AG08396 (cell line): ENCODE measurements at regions not wholly inside any gene's neighbourhood (a gene's known extent, or its start where the extent isn't known, plus 50 kb on each side); places are given as distances from the start of the nearest gene placed in this dataset.

Source experiments
- DNase-seq: peaks from one replicate; pipeline ENCODE4 v3.0.0; 2012; ENCODE audit warnings: low spot score, mixed read lengths

DNA sequence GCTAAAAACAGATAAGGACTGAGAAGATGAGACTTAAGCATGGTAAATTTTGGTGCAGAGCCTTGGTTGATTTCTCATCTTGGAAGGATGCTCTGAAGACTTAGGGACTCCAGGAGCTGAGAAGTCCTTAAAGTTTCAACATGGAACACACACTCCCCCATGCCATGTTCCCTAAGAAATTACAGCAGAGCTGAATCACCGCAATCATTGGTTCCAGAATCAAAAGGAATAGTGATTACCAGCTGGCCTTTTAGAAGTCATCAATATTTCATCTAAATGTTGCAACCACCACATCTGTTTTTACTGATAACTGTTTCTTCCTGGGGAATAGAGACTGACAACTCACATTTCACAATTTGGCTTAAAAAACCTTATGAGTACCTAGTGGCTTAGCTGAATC, 229.3 kb downstream of the MINAR1 start:
- DNase-seq: no peak

GRCh38 chr15:79673416-79674123, 223.2 kb downstream of the MTHFS start:
- DNase-seq: no peak

- no peak for DNase-seq
Measured at GRCh38 chr15:79674124-79674465, 222.7 kb downstream of the MTHFS start.

GRCh38 chr15:79675982-79676381, 220.8 kb downstream of the MTHFS start:
- no peak for DNase-seq

DNA sequence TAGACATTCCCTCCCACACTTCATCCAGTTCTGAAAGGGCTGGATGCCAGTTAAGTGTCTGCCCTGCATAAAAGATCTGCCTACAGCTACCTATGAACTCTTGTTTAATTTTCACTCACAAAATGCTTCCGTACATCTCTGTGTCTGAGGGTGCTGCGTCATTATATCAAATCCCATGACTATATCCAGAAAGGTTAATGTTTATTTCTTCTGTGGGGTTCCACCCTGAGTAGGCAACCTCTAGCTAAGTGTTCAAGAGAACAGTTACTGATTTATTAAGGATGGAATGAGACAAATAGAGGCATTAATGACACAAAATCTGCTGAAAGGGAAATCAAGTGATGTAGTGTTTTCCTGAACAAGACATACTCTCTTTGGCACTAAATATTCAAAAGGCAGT, 220.2 kb downstream of the MTHFS start:
- no peak for DNase-seq

- no peak for DNase-seq
Measured at GRCh38 chr15:79677241-79677640, 219.6 kb downstream of the MTHFS start.

GRCh38 chr15:79678032-79678701, 218.6 kb downstream of the MTHFS start:
- no peak for DNase-seq

GRCh38 chr15:79680720-79681119, 216.1 kb downstream of the MTHFS start:
- peak; percentile 24 for DNase-seq

- DNase-seq: peak; percentile 62
Measured at GRCh38 chr15:79682285-79682684, 214.5 kb downstream of the MTHFS start.

DNA sequence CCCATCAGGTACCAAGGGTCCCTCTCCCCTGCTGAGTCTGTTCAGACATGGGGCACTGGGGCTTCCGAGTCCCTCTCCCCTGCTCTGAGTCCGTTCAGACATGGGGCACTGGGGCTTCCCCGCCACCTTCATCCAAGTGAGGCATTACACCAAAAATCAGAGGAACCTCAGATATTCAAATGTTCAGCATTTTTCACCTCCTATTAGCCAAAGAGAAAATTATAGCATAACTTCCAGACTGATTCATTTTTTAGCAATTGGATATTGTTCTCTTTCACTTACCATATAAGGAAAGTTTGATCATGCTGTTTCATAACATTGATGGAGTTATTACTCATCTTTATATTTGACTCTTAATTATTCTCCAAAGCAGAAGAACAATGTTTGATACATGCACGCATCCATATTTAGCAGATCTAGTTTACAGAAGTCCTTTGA, 213.9 kb downstream of the MTHFS start:
- peak; percentile 11 for DNase-seq

- no peak for DNase-seq
Measured at GRCh38 chr15:79689030-79689429, 207.8 kb downstream of the MTHFS start.

- DNase-seq: no peak
Measured at GRCh38 chr15:79700951-79701480, 195.8 kb downstream of the MTHFS start.

DNA sequence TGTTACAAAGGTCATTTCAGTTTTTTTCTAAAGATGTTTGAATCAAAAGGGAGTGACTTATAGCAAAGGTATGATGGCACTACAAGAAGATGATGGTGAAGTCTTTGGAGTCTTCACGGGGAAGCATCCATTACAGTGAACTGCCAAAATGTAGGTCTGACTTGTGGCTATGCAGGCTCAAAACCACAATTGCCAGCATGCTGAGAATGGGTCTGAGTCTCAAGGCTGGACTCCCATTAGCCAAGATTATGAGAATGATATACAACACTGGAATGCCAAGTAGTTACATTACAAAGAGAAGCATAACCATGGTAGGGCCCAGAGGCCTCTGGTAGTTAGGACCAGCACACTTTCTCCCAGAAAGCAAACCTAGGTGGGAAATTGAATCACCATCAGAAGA, 194.2 kb downstream of the MTHFS start:
- no peak for DNase-seq

DNA sequence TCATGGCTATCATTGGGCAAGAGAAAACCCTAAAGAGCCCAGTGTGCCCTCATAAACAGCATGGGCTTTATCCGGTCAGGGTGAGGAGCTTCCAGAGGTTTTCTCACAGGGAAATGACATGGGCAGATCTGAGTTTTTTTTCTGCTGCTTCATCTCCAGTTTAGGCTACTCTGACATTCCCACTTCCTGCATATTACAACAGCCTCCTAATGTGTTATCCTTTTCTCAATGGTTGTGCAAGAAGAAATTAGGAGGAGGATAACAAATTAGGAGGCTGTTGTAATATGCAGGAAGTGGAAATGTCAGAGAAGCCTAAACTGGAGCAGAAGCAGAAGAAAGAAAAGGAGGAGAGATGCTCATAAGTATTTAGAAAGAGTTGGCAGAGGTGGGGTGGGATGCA, 175.6 kb downstream of the MTHFS start:
- DNase-seq: no peak

DNA sequence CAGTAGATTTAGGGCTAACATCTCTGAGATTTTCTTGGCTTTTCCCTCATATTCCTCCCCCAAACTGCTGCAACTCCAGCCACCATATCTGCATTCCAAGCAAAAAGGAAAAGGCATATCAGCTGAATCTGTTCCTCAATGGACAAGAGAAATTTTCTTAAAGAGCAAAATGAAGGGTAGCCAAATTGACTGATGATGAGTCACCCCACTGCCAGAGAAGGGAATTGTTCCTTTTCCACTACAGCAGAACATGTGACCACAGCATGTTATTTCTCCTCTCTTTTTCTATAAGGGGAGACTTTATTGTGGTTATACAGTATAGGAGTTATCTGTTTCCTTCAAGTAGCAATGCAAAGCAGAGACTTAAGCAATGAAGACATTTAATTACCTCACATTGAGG, 172.5 kb downstream of the MTHFS start:
- peak; percentile 14 for DNase-seq

DNA sequence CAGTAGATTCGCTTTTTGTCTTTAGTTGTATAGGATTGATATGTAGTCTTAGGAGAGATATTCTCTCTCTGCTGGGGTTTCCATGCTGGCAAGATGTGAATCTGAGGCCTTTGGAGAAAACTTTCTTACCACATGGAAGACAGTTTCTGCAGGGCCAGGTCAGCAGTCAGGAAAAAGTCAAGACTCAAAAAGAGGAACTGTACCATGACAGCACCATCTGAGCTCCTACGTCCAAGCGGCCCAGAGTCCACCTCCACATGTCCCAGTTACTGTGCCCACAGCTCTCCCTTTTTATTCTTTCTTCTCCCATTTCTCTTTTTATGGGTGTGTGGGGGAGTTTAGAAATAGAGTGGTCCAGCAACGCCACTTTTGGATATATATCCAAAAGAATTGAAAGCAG, 172.0 kb downstream of the MTHFS start:
- no peak for DNase-seq

DNA sequence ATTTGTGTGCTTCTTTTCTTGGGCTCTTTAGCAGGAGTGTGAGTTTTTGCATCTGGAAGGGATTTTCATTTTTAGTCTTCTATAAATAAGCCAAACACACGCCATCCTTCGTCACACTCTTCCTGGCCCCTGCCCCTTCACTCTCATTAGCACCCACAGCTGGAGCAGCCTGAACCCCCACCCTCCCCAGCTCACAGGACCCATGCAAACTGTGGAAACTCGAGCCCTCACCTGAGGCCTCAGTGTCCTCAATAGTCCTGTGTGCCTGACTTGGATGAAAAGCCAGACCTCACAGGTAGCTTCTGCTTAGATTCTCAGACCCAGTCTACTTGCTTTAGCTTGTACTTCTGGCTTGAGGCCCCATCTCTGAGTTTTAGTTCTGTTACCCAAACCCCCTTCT, 167.9 kb downstream of the MTHFS start:
- no peak for DNase-seq

GRCh38 chr15:79736435-79737000, 160.3 kb downstream of the MTHFS start:
- no peak for DNase-seq

DNA sequence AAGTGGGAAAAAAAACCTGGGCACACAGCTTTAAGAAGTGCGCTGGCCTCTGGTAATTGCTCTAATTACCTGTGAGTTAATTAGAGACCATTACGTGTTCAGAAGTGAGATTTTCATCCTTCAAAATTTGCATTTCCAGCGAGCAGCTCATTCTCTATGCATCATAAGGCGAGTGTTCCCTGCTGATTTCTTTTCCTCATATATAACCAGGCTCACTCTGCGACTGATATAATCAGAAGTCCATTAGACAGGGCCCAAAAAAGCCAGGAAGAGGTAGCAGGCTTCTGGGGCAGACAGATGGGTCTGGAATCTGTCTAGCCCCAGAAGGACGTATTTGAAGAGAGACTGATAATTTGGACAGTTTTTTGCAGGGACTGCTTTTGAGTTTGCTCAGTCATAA, 158.7 kb downstream of the MTHFS start:
- DNase-seq: no peak

- no peak for DNase-seq
Measured at GRCh38 chr15:79740561-79740960, 156.3 kb downstream of the MTHFS start.

DNA sequence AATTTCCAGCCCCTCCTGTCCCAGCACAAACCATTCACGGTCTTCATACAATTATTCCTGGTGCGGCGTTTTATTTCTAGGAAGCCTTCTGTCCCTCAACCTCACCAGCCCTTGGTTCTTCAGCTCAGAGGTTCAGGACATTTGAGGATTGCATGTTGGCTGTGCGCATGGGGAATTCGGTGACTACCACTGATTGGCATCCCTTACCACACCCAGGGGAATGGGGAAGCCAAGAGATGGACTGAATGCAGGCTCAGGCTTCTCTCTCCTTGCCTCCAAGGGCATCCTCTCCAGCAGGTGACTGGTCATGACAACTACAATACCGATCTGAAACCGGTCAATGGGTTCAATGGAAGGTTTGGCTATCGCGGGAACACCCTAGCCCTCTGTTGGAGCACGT, 153.8 kb downstream of the MTHFS start:
- DNase-seq: no peak

DNA sequence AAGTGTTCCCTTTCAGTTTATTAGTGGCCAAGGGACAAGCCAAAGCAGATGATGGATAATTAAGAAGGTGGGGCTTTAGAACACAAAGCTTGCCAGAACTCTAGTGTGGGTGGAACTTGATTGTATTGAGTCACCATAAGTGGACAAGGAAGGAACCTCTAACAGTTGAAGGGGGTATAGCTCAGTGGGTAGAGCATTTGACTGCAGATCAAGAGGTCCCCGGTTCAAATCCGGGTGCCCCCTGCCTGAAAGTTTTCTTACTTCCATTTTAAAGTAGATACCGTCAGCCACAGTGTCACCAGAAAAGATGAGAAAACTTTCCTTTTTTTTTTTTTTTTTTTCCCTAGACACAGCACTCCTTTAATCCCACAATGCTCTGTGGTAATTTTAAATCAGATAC, 152.3 kb downstream of the MTHFS start:
- peak; percentile 13 for DNase-seq

DNA sequence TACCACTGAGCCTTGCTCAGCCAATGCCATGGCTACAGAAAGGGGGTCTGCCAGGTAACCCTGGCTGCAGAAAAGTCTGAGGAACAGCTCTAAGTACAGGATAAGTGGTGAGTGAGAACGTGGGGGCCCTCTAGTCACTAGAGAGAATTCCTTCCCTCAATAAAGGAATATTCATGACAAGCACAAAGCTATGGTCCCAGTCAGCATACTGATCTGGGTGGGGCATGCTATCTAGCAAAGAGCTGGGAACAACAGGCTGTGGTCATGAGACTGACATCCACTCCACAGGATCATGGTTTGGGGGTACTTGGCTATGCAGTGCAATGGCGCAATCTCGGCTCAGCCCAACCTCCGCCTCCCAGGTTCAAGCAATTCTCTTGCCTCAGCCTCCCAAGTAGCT, 140.4 kb downstream of the MTHFS start:
- no peak for DNase-seq
